GM06990 (cell line): ENCODE measurements at regions not wholly inside any gene's neighbourhood (a gene's known extent, or its start where the extent isn't known, plus 50 kb on each side); places are given as distances from the start of the nearest gene placed in this dataset.

Source experiments
- DNase-seq: peaks from one replicate; pipeline ENCODE4 v3.0.0-alpha.2; 2011; ENCODE audit not compliant: insufficient read length; ENCODE audit errors: extremely low read depth
- H3K27me3 ChIP-seq: replicated peaks from 2 replicates; pipeline ENCODE4 v1.6.0; 2011; ENCODE audit warnings: low read length; ENCODE audit not compliant: control insufficient read depth, insufficient read depth
- H3K36me3 ChIP-seq: 2 replicates; pipeline ENCODE4 v1.5.1; 2011; ENCODE audit warnings: low read length; ENCODE audit not compliant: control insufficient read depth, insufficient read depth
- H3K4me3 ChIP-seq: replicated peaks from 2 replicates; pipeline ENCODE4 v1.5.1; 2011; ENCODE audit warnings: low read depth, mild to moderate bottlenecking, control low read depth, low read length
- CTCF ChIP-seq: IDR thresholded peaks from 2 replicates; pipeline ENCODE4 v1.5.1; 2011; ENCODE audit warnings: low read length, control low read depth, mild to moderate bottlenecking, inconsistent platforms; ENCODE audit not compliant: insufficient read depth, poor library complexity, severe bottlenecking

- Histone ChIP-seq H3K27me3 (no peaks in the 10 kb centered on the region), H3K36me3 (no peaks in the 10 kb centered on the region), H3K4me3 (no peak overlapping the region)
- TF ChIP-seq CTCF, result no peak
- DNase-seq, result no peak
Observed at GRCh38 chr5:2373631-2374030, 377.8 kb downstream of the IRX2 start.

- no peak for DNase-seq
- Histone ChIP-seq H3K36me3 (no peaks in the 10 kb centered on the region), H3K4me3 (no peak overlapping the region), H3K27me3 (no peaks in the 10 kb centered on the region)
- TF ChIP-seq CTCF, result no peak
Observed at GRCh38 chr5:2371419-2371710, 380.1 kb downstream of the IRX2 start.

GRCh38 chr5:2370626-2371418, 380.7 kb downstream of the IRX2 start:
- no peak for TF ChIP-seq CTCF
- no peak overlapping the region for H3K4me3 ChIP-seq

GRCh38 chr5:2369178-2369577, 382.3 kb downstream of the IRX2 start:
- Histone ChIP-seq H3K27me3 (no peaks in the 10 kb centered on the region), H3K4me3 (no peak overlapping the region), H3K36me3 (no peaks in the 10 kb centered on the region)
- TF ChIP-seq CTCF, result no peak
- no peak for DNase-seq

More at GRCh38 chr5:2370626-2371418, 380.7 kb downstream of the IRX2 start:
- Histone ChIP-seq H3K36me3 (no peaks in the 10 kb centered on the region), H3K27me3 (no peaks in the 10 kb centered on the region)
- DNase-seq, result no peak

GRCh38 chr5:2366816-2367215, 384.7 kb downstream of the IRX2 start:
- H3K27me3 ChIP-seq, result no peaks in the 10 kb centered on the region
- no peaks in the 10 kb centered on the region for H3K36me3 ChIP-seq
- H3K4me3 ChIP-seq, result no peak overlapping the region
- no peak for DNase-seq
- no peak for TF ChIP-seq CTCF

GRCh38 chr5:2357309-2357708, 394.2 kb downstream of the IRX2 start:
- no peaks in the 10 kb centered on the region for H3K36me3 ChIP-seq
- H3K4me3 ChIP-seq, result no peak overlapping the region
- DNase-seq, result no peak
- TF ChIP-seq CTCF, result no peak
- H3K27me3 ChIP-seq, result no peaks in the 10 kb centered on the region
